Neural progenitor cell (in vitro differentiated cells): ENCODE measurements at regions not wholly inside any gene's neighbourhood (a gene's known extent, or its start where the extent isn't known, plus 50 kb on each side); places are given as distances from the start of the nearest gene placed in this dataset.

Experiments used
- EZH2 ChIP-seq: fragments of 200-600 bp; sonication (generic); IDR thresholded peaks from 2 replicates; pipeline ENCODE4 v1.6.1; 2017; ENCODE audit warnings: antibody characterized with exemption, mild to moderate bottlenecking, moderate library complexity
- TF ChIP-seq, protein P1 (sequence below): fragments of 200-600 bp; sonication (generic); IDR thresholded peaks from 2 replicates; pipeline ENCODE4 v1.5.1; 2017; ENCODE audit warnings: antibody characterized with exemption, mild to moderate bottlenecking

GRCh38 chr14:26017270-26017669 lies 580.6 kb downstream of the NOVA1 start:
- TF ChIP-seq, protein P1, sequence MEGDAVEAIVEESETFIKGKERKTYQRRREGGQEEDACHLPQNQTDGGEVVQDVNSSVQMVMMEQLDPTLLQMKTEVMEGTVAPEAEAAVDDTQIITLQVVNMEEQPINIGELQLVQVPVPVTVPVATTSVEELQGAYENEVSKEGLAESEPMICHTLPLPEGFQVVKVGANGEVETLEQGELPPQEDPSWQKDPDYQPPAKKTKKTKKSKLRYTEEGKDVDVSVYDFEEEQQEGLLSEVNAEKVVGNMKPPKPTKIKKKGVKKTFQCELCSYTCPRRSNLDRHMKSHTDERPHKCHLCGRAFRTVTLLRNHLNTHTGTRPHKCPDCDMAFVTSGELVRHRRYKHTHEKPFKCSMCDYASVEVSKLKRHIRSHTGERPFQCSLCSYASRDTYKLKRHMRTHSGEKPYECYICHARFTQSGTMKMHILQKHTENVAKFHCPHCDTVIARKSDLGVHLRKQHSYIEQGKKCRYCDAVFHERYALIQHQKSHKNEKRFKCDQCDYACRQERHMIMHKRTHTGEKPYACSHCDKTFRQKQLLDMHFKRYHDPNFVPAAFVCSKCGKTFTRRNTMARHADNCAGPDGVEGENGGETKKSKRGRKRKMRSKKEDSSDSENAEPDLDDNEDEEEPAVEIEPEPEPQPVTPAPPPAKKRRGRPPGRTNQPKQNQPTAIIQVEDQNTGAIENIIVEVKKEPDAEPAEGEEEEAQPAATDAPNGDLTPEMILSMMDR, result no peak
- TF ChIP-seq EZH2, result no peak
